ENCODE measurements at regions not wholly inside any gene's neighbourhood (a gene's known extent, or its start where the extent isn't known, plus 50 kb on each side); places are given as distances from the start of the nearest gene placed in this dataset.

DNA sequence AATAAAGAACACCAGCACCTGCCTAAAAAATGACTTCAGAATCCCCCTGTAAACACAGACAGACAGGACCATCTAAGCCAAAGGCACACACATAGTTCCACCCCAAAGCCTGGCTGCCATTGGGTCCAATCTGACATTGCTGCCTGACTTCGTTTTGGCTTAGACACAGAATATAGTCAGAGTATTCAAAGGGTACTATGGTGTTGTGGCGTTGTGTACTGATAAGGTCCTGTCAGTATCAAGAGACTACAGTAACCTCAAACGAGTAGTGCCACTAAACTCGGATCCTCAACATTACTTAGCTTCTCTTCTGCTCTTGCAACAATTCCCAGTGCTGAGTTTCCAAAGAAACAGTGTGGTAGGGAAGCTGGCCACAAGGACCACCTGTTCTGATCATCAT lies 169.3 kb upstream of the NR5A2 start:
- TF ChIP-seq POLR2A (IDR thresholded peaks at IDR 0.05) = no peak
- TF ChIP-seq, protein P1, sequence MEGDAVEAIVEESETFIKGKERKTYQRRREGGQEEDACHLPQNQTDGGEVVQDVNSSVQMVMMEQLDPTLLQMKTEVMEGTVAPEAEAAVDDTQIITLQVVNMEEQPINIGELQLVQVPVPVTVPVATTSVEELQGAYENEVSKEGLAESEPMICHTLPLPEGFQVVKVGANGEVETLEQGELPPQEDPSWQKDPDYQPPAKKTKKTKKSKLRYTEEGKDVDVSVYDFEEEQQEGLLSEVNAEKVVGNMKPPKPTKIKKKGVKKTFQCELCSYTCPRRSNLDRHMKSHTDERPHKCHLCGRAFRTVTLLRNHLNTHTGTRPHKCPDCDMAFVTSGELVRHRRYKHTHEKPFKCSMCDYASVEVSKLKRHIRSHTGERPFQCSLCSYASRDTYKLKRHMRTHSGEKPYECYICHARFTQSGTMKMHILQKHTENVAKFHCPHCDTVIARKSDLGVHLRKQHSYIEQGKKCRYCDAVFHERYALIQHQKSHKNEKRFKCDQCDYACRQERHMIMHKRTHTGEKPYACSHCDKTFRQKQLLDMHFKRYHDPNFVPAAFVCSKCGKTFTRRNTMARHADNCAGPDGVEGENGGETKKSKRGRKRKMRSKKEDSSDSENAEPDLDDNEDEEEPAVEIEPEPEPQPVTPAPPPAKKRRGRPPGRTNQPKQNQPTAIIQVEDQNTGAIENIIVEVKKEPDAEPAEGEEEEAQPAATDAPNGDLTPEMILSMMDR (IDR thresholded peaks at IDR 0.05) = no peak
- no peak for TF ChIP-seq EP300 (IDR thresholded peaks at IDR 0.05)

Measured in suprapubic skin (tissue), 3 donors.